Activated T-helper 2 cell treated with anti-CD3 and anti-CD28 coated beads, Interferon-gamma antibody, Interleukin-2, Interleukin-4, amounts not matched to agents 10 μg/mL and 5 μg/mL and 100 μg/mL, durations not matched to agents 14 hours and 24 hours and 36 hours (primary cell): ENCODE measurements at regions not wholly inside any gene's neighbourhood (a gene's known extent, or its start where the extent isn't known, plus 50 kb on each side); places are given as distances from the start of the nearest gene placed in this dataset.

Experiments used
- DNase-seq: peaks from one replicate; pipeline ENCODE4 v3.0.0; 2021; ENCODE audit warnings: low spot score
- H3K27ac Mint-ChIP-seq: one replicate; pipeline ENCODE4 v1.8.0; 2021; ENCODE audit warnings: mixed read lengths
- H3K27me3 Mint-ChIP-seq: one replicate; pipeline ENCODE4 v1.8.0; 2021; ENCODE audit warnings: low read depth, mixed read lengths
- H3K36me3 Mint-ChIP-seq: one replicate; pipeline ENCODE4 v1.8.0; 2021; ENCODE audit warnings: low read depth, mixed read lengths
- H3K4me1 Mint-ChIP-seq: one replicate; pipeline ENCODE4 v1.8.0; 2021; ENCODE audit warnings: low read depth, mixed read lengths
- H3K4me3 Mint-ChIP-seq: one replicate; pipeline ENCODE4 v1.8.0; 2021; ENCODE audit warnings: low read depth, mild to moderate bottlenecking, moderate library complexity, mixed read lengths
- H3K9me3 Mint-ChIP-seq: one replicate; pipeline ENCODE4 v1.8.0; 2021; ENCODE audit warnings: mixed read lengths
- intact Hi-C: fragments of 100-400 bp; cut with micrococcal nuclease; formaldehyde crosslinking; loops from one replicate; pipeline ENCODE4 v1.15.1; 2023

DNA sequence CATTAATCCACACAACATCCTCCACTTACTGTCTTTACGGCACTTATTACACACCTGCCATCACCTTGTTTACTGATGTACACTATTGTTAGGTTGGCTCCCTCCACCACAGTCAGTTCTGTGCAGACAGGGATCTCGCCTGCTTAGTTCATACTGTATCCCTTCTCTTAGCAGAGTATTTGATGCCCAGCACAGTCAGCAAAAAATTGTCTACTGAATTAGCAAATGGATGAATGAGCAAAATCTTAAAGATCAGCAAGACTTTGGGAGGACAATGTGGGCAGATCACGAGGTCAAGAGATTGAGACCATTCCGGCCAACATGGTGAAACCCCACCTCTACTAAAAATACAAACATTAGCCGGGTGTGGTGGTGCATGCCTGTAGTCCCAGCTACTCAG lies 109.8 kb upstream of the ATXN1 start:
- no peak overlapping the region for H3K4me3 Mint-ChIP-seq
- no peaks in the 10 kb centered on the region for H3K9me3 Mint-ChIP-seq
- DNase-seq = no peak
- H3K36me3 Mint-ChIP-seq = no peaks in the 10 kb centered on the region
- H3K4me1 Mint-ChIP-seq = peaks cover 3% of the 10 kb centered on the region
- intact Hi-C loops = no loop called here
- no peak overlapping the region for H3K27ac Mint-ChIP-seq
- H3K27me3 Mint-ChIP-seq = peaks cover 55% of the 10 kb centered on the region

DNA sequence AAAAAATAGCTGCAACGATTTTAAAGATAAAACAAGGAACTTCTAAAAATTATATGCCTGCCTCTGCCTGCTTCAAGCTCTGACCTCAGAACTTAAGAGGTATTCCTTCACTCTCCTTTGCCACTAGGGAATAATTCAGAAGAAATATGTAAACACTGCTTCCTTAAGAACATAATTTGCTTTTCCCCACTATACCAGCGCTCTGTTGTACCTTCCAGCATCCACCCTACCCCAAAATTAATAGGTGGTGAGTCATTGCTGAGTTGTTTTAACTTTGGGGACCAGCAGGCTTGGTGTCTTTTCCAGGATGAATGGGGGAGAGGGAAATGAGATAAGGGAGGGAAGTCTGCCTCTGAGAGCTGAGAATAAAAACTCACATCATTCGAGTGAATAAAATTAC lies 107.7 kb upstream of the ATXN1 start:
- Mint-ChIP-seq H3K4me1 (peaks cover 3% of the 10 kb centered on the region), H3K9me3 (no peaks in the 10 kb centered on the region), H3K4me3 (no peak overlapping the region), H3K36me3 (no peaks in the 10 kb centered on the region), H3K27ac (no peak overlapping the region), H3K27me3 (peaks cover 48% of the 10 kb centered on the region)
- DNase-seq = no peak
- intact Hi-C loops = no loop called here

DNA sequence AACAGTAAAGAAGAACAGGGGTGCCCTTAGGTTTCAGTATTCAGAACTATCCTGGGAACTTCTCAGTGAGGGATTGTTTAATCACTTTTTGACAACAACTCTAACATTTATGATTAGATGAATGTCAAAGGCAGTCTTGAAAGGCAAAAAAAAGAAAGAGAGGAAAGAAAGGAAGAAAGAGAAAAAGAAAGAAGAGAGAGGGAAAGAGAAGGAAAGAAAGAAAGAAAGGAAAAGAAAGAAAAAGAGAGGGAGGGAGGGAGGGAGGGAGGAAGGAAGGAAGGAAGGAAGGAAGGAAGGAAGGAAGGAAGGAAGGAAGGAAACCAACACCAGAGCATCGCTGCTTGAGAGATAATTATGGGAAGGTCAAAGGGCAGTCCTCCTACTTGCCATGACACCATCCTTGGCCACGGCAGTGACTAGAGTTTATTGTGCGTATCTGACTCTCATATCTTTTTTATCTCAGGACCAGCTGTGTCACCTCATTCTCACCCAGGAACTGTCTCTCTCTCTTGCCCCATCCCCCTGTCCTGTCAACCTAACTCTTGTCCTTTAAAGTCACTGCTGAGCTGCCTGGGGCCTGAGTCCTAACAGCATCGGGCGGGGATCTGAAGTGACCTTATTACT lies 96.8 kb upstream of the ATXN1 start:
- no peak for DNase-seq
- no peaks in the 10 kb centered on the region for H3K9me3 Mint-ChIP-seq
- H3K36me3 Mint-ChIP-seq = no peaks in the 10 kb centered on the region
- H3K27ac Mint-ChIP-seq = no peak overlapping the region
- H3K4me3 Mint-ChIP-seq = no peak overlapping the region
- peaks cover 32% of the 10 kb centered on the region for H3K27me3 Mint-ChIP-seq
- intact Hi-C loops = no loop called here
- H3K4me1 Mint-ChIP-seq = peaks cover 14% of the 10 kb centered on the region

DNA sequence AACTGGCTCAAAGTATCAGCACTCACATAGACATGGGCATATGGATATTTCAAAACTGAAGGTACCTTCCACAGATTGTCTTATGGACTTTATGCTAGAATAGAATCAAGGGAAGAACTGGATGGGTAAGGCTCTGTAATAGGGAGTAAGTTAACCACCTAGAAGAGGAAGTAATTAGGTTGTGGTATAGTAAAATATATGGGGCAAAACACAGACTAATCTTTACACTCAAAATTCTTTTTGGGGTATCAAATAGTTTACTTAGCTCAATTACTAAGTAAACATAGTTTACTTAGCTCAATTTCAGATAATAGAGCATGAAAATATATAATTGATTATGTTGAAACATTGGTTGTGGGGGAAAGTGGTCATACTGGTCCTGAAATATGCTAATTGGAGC lies 94.2 kb upstream of the ATXN1 start:
- DNase-seq = no peak
- Mint-ChIP-seq H3K4me1 (peaks cover 30% of the 10 kb centered on the region), H3K4me3 (no peak overlapping the region), H3K9me3 (no peaks in the 10 kb centered on the region), H3K36me3 (no peaks in the 10 kb centered on the region), H3K27ac (no peak overlapping the region), H3K27me3 (peaks cover 47% of the 10 kb centered on the region)
- intact Hi-C loops = no loop called here

DNA sequence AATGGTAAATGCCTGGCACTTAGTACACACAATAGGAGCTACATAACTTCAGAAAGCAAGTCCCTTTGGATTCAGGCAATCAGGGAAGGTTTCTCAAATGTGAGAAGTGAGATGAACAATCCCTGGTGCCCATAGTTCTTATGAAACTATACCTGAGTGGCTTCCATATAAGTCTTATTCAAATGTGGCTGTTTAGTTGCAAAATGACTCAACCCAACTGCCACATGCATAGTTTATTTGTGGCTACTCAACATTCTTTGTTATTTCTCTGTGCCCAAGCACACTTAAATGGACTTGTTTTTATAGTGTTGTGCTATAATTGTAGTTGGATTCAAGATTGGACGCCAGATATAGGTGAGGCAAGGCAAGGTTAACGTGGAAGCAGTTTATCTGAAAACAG lies 93.7 kb upstream of the ATXN1 start:
- no peaks in the 10 kb centered on the region for H3K36me3 Mint-ChIP-seq
- H3K4me3 Mint-ChIP-seq = no peak overlapping the region
- DNase-seq = no peak
- H3K27me3 Mint-ChIP-seq = peaks cover 49% of the 10 kb centered on the region
- H3K9me3 Mint-ChIP-seq = no peaks in the 10 kb centered on the region
- no peak overlapping the region for H3K27ac Mint-ChIP-seq
- intact Hi-C loops = loop anchor here (5.0 kb wide), 1 partner anchor 97 kb away; no protein-coding TSS in a partner anchor
- H3K4me1 Mint-ChIP-seq = peaks cover 34% of the 10 kb centered on the region

DNA sequence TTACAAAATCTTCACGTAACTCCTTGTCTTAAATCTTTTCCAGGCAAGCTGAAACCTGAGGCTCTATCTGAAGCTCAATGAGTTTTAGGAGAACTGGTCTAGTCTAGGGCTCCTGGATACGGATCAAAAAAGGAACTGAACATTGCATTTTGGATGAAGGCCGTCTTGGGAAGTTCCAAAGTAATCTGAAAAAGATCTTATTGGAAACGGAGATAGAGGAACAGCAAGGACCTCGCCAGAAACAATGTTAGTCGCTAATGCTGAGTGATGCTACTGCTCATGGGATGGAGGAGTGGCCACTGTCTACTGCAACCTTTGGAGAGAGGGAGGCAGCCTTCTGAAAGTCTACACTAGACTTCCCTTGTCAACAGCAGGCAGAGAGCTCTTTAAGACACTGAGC lies 91.4 kb upstream of the ATXN1 start:
- Mint-ChIP-seq H3K9me3 (no peaks in the 10 kb centered on the region), H3K4me3 (no peak overlapping the region), H3K36me3 (no peaks in the 10 kb centered on the region), H3K27ac (no peak overlapping the region), H3K27me3 (peaks cover 53% of the 10 kb centered on the region), H3K4me1 (peaks cover 47% of the 10 kb centered on the region)
- intact Hi-C loops = loop anchor here (5.0 kb wide), 1 partner anchor 100 kb away; no protein-coding TSS in a partner anchor
- no peak for DNase-seq

DNA sequence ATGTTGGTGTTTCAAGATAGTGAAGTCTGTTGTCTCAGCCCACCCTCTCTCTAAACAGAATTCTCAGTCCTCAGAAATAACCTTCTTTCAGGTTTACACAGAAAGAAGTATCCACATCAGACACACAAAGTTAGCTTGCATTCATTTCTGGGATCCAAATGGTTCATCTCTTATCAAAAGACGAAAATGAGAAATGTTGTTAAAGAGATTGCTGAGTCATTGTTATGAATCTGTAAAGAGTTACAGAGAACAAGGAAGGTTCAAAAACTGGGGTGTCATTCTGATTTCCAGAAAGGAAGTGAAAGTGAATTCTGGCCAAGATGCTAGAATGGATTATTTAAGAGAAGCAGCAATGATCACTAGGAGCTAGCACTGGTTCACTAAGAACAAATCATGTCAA lies 90.5 kb upstream of the ATXN1 start:
- Mint-ChIP-seq H3K4me3 (no peak overlapping the region), H3K27ac (peak overlapping the region; percentile 37), H3K27me3 (peaks cover 56% of the 10 kb centered on the region), H3K9me3 (no peaks in the 10 kb centered on the region), H3K36me3 (no peaks in the 10 kb centered on the region), H3K4me1 (peaks cover 47% of the 10 kb centered on the region)
- intact Hi-C loops = loop anchor here (5.0 kb wide), 1 partner anchor 101 kb away; no protein-coding TSS in a partner anchor
- DNase-seq = no peak

DNA sequence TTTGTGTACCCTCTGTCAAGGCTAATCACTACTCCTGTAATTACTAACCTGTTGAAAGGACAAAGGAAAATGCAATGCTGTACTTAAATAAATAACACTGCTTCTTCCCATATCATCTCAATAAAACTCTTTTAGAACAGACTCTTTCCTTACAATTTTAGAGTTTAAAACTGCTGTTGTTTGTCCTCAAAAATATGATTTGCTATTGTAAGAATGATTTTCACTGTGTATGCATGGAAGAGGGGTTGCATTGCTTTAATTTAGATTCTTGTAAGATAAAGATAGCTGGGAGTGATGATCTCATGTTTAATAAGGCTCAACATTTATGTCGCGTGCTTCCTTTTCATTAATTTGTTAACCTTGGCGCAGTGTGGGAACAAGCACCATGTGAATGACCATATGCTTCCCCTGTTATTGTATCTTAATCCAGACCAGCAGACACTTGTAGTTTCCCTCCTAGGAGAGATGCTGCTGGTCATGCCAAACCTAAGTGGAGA lies 89.8 kb upstream of the ATXN1 start:
- Mint-ChIP-seq H3K27ac (no peak overlapping the region), H3K27me3 (peaks cover 55% of the 10 kb centered on the region), H3K4me3 (no peak overlapping the region), H3K9me3 (no peaks in the 10 kb centered on the region), H3K4me1 (peaks cover 45% of the 10 kb centered on the region), H3K36me3 (no peaks in the 10 kb centered on the region)
- no peak for DNase-seq
- intact Hi-C loops = loop anchor here (5.0 kb wide), 1 partner anchor 101 kb away; no protein-coding TSS in a partner anchor

DNA sequence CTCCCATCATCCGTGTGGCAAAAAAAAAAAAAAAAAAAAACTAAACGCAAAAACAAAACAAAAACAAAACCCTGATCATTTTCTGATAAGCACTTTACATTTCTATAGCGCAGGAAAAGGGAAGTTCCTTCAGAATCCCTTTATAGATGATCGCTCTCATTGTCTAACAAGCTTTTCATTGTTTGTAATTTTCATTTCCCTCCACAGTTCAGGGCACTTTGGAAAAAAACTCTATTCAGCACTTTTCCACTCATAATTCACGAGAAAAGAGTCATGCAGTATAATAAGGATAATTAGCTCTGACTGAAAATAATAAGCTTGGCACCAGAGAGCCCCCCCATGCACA lies 89.4 kb upstream of the ATXN1 start:
- intact Hi-C loops = loop anchor here (5.0 kb wide), 1 partner anchor 102 kb away; no protein-coding TSS in a partner anchor
- peaks cover 52% of the 10 kb centered on the region for H3K27me3 Mint-ChIP-seq
- no peak overlapping the region for H3K27ac Mint-ChIP-seq
- DNase-seq = no peak
- H3K4me3 Mint-ChIP-seq = no peak overlapping the region
- peaks cover 44% of the 10 kb centered on the region for H3K4me1 Mint-ChIP-seq
- no peaks in the 10 kb centered on the region for H3K36me3 Mint-ChIP-seq
- no peaks in the 10 kb centered on the region for H3K9me3 Mint-ChIP-seq

DNA sequence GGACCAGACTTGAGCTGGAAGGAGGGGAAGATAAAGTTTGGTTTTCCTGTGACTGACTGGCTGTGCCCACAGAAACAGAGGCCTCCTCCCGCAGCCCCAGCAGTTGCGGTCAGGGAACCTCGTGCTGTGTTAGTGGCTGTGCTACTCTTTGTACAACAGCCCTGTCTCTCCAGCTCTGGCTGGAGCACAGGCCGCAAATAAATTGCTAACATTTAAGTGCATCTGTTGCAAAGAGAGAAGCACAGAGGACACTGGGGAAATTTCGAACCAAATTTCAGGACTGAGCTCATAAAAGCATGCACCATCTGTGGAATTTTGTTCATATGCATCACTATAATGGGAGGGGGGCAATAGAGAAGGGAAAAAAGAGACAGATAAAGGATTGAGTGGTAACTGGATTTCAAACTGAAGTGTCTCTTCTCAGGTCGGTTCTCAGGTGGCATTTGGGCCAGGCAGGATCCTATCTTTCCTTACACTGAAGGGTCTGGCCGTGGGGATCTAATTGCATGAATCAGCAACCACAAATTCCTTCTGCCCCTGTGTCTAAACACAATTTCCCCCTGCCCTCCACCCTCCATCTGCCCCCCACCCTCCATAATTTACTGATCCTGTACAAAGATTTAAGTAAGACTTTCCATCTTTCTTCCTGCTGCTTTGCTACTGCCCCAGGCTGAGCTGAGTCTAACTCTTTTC lies 88.9 kb upstream of the ATXN1 start:
- peaks cover 50% of the 10 kb centered on the region for H3K27me3 Mint-ChIP-seq
- H3K4me3 Mint-ChIP-seq = no peak overlapping the region
- peaks cover 41% of the 10 kb centered on the region for H3K4me1 Mint-ChIP-seq
- DNase-seq = no peak
- no peaks in the 10 kb centered on the region for H3K9me3 Mint-ChIP-seq
- intact Hi-C loops = loop anchor here (5.0 kb wide), 1 partner anchor 102 kb away; no protein-coding TSS in a partner anchor
- no peak overlapping the region for H3K27ac Mint-ChIP-seq
- no peaks in the 10 kb centered on the region for H3K36me3 Mint-ChIP-seq

DNA sequence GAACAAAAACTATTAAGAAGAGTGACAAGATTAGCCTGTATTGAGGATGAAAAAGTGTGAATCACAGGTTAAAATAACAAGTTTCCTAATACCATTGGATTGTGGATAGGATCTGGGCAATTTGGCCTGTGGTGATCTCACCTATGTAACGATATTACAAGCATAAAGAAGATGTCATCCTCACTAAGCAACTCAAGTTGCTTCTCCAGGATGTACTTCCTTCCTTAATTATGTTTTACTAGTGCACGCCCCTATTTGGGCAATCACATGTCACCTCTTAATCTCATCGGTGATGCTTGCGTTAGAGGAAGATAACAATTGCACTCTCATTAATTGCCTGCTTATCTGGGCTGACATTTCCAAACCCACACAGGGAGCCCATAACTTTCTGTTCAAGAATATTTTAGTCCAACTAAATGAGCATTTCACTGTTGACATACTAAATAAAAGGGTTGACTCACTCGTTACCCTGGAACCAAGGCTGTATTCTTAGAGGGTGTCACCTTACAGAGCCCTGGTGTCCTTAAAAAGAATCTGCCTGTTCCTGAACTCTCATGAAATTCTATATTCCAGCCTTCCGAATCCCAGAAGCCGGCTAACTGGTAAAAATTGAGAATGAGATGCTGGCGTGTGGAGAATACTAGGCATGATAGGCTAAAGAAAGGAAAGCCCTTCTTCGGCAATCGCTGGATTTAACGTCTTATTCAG lies 88.2 kb upstream of the ATXN1 start:
- Mint-ChIP-seq H3K9me3 (no peaks in the 10 kb centered on the region), H3K4me3 (no peak overlapping the region), H3K27ac (no peak overlapping the region), H3K27me3 (peaks cover 49% of the 10 kb centered on the region), H3K36me3 (no peaks in the 10 kb centered on the region), H3K4me1 (peaks cover 34% of the 10 kb centered on the region)
- intact Hi-C loops = no loop called here
- no peak for DNase-seq

DNA sequence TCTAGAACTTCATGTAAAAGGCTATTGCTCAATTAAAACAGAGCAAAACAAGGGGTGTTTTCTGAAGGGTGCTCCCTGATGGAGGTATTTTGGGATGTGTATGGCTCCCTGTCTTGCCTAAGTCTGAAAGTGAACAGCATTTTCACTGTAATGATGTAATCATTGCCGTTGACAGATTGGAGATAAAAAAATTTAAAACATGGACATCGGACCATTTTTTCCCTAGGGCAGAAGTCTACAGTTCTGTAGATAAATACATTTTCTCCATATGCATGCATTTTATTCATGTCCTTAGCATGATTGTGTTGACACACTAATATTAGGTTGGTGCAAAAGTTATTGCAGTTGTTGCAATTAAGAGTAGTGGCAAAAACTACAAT lies 85.1 kb upstream of the ATXN1 start:
- no peak overlapping the region for H3K4me3 Mint-ChIP-seq
- H3K9me3 Mint-ChIP-seq = no peaks in the 10 kb centered on the region
- no peak for DNase-seq
- intact Hi-C loops = no loop called here
- H3K36me3 Mint-ChIP-seq = no peaks in the 10 kb centered on the region
- H3K27me3 Mint-ChIP-seq = peaks cover 52% of the 10 kb centered on the region
- peaks cover 24% of the 10 kb centered on the region for H3K4me1 Mint-ChIP-seq
- H3K27ac Mint-ChIP-seq = no peak overlapping the region

DNA sequence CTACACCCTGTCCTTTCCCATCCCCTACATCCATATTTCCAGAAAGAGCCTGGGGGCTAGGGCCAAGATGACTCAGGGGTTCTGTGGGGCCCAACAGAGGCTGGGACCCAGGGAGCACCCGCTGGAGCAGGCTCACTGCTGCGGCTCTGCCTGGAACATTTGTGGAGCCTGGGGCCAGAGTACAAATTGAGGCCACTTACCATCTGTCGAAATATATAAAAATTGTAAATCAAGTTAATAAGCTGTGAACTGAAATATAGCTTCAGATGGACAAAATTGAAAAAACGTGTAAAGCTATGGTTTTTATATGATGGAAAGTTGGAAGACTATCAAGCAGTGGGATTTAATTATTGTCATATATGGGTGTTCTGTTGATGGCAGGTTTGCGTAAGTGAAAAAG lies 82.9 kb upstream of the ATXN1 start:
- intact Hi-C loops = no loop called here
- H3K27me3 Mint-ChIP-seq = peaks cover 56% of the 10 kb centered on the region
- no peak overlapping the region for H3K27ac Mint-ChIP-seq
- H3K4me1 Mint-ChIP-seq = peaks cover 15% of the 10 kb centered on the region
- H3K36me3 Mint-ChIP-seq = no peaks in the 10 kb centered on the region
- H3K4me3 Mint-ChIP-seq = no peak overlapping the region
- DNase-seq = no peak
- no peaks in the 10 kb centered on the region for H3K9me3 Mint-ChIP-seq
